ENCODE measurements at regions not wholly inside any gene's neighbourhood (a gene's known extent, or its start where the extent isn't known, plus 50 kb on each side); places are given as distances from the start of the nearest gene placed in this dataset.

DNA sequence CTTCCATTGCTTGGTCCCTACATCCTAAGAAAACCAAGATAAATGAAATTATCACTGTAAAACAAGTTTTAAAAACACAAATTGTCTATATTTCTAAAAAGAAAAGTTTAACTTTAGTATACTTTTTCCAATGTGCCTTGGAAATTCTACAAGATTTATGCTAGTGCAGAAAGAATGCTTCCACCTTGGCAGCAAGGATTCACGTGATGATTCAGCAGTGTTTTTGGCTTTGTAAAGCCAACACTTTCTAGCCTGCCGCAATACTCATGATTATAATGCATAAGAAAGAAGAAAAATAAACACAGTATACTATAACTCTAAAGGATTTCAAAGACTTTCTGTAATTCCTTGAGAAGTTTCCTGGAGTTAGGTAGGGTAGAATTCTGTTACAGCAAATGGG lies 442.7 kb downstream of the TENT5A start:
- TF ChIP-seq, protein P1, sequence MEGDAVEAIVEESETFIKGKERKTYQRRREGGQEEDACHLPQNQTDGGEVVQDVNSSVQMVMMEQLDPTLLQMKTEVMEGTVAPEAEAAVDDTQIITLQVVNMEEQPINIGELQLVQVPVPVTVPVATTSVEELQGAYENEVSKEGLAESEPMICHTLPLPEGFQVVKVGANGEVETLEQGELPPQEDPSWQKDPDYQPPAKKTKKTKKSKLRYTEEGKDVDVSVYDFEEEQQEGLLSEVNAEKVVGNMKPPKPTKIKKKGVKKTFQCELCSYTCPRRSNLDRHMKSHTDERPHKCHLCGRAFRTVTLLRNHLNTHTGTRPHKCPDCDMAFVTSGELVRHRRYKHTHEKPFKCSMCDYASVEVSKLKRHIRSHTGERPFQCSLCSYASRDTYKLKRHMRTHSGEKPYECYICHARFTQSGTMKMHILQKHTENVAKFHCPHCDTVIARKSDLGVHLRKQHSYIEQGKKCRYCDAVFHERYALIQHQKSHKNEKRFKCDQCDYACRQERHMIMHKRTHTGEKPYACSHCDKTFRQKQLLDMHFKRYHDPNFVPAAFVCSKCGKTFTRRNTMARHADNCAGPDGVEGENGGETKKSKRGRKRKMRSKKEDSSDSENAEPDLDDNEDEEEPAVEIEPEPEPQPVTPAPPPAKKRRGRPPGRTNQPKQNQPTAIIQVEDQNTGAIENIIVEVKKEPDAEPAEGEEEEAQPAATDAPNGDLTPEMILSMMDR (conservative IDR thresholded peaks at IDR 0.05): no peak
- DNase-seq (ENCODE audit: extremely low spot score, unreplicated experiment): no peak
- Mint-ChIP-seq H3K4me1 (ENCODE audit: unreplicated experiment) (peaks cover 5% of the 10 kb centered on the region), H3K9me3 (peaks cover 8% of the 10 kb centered on the region), H3K4me3 (no peak overlapping the region), H3K36me3 (no peaks in the 10 kb centered on the region), H3K27ac (no peak overlapping the region), H3K27me3 (no peaks in the 10 kb centered on the region)

DNA sequence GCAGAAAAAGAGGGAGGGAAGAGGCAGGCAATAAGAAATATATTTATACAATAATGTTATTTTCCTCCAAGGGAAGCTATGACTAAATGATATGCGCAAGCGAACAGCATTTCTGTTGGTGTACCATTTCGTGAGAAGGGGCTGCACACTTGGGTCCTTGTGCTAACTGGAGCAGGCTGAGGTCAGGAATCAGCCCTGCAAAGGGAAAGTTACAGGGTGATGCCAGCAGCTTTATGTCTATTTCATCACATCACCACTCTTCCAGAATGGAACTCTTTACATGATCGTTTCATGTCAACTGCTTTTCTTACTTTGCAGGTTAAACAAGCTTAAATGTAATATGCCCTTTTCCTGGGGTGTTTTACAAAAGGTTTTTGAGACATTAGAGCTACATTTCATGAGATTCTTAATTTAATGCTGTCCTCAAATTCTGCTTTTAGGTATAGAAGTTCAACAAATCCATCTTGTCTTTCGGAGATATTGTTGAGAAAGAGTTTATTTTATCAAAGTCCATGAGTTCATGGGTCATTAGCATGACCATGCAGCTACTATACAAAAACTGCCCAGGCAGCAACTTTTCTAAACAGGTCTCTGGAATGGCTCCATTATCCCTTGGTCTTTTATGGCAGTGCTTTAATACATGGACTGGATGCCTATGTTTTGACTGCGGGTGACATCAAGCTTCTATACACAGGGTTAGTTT lies 443.8 kb downstream of the TENT5A start:
- no peak overlapping the region for H3K27ac Mint-ChIP-seq
- H3K4me1 Mint-ChIP-seq (ENCODE audit: unreplicated experiment): peaks cover 5% of the 10 kb centered on the region
- no peaks in the 10 kb centered on the region for H3K27me3 Mint-ChIP-seq
- TF ChIP-seq, protein P1 (conservative IDR thresholded peaks at IDR 0.05): no peak
- no peaks in the 10 kb centered on the region for H3K36me3 Mint-ChIP-seq
- peaks cover 6% of the 10 kb centered on the region for H3K9me3 Mint-ChIP-seq
- DNase-seq (ENCODE audit: extremely low spot score, unreplicated experiment): no peak
- H3K4me3 Mint-ChIP-seq: no peak overlapping the region

DNA sequence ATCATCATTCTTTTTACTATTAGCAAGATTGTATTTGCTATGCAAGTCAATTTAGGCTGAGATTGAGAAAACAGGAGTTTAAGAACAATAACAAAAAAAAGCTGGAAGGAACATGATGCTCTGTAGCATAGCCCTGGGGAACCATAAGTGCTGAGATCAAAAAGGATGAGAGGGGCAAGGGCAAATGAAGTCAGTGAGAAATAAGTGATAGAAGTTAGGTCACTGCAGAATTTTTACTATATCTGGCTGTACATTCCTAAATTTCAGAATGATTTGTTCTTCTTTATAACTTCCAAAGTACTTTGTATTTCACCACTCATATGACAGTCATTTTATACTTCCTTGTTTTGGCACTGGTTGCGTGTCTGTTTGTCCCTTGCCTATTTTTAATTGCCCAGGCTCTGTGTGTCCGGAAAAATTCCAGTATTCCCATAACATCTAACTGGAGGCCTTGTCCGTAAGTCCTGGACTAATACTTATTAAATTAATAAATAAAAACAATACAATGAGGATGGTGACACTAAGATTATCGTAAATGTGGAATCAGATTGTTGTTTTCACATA lies 444.7 kb downstream of the TENT5A start:
- Mint-ChIP-seq H3K27ac (no peak overlapping the region), H3K36me3 (no peaks in the 10 kb centered on the region), H3K4me3 (no peak overlapping the region), H3K4me1 (ENCODE audit: unreplicated experiment) (peaks cover 5% of the 10 kb centered on the region), H3K27me3 (no peaks in the 10 kb centered on the region), H3K9me3 (no peaks in the 10 kb centered on the region)
- TF ChIP-seq, protein P1 (conservative IDR thresholded peaks at IDR 0.05): no peak
- no peak for DNase-seq (ENCODE audit: extremely low spot score, unreplicated experiment)

DNA sequence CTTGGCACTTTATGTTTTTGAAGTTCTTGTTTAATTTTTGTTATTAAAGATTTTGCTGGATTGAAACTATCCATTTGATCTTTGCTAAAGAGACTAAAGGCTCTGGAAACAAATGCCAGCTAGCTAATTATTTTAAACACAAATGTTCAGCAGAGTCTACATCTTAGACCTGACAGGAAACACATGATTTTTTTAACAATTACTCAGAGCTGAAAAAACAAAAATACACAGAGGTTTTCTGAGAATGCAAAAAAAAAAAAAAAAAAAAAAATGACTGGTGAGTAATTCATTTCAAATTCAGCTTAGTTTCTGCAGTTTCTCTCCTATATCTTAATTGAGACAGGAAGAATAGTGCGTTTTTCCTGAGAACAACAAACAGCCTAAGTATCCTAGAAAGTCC lies 448.0 kb downstream of the TENT5A start:
- no peaks in the 10 kb centered on the region for H3K27me3 Mint-ChIP-seq
- no peak overlapping the region for H3K4me3 Mint-ChIP-seq
- no peak for DNase-seq (ENCODE audit: extremely low spot score, unreplicated experiment)
- no peak overlapping the region for H3K27ac Mint-ChIP-seq
- H3K4me1 Mint-ChIP-seq (ENCODE audit: unreplicated experiment): peaks cover 5% of the 10 kb centered on the region
- no peaks in the 10 kb centered on the region for H3K36me3 Mint-ChIP-seq
- no peaks in the 10 kb centered on the region for H3K9me3 Mint-ChIP-seq
- TF ChIP-seq, protein P1 (conservative IDR thresholded peaks at IDR 0.05): no peak

DNA sequence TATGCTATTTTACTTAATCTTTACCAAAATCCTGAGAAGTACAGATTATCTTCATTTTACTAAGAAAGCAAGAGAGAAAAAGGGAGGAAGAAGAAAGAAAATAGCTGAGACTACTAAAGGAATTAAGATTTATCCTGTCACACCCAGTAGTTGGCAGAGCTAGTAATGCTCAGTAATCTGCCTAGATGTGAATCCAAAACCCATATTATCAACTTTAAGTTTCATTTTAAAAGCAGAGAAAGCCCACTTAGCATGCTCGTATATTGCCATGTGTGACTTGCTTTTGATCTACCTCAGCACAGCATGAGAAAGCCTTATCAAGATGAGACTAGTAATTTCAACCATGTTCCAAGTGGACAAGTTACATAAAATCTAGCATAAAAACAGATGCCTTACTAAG lies 451.5 kb downstream of the TENT5A start:
- TF ChIP-seq, protein P1 (conservative IDR thresholded peaks at IDR 0.05): no peak
- Mint-ChIP-seq H3K4me3 (no peak overlapping the region), H3K4me1 (ENCODE audit: unreplicated experiment) (no peaks in the 10 kb centered on the region), H3K27me3 (no peaks in the 10 kb centered on the region), H3K9me3 (no peaks in the 10 kb centered on the region), H3K36me3 (no peaks in the 10 kb centered on the region), H3K27ac (no peak overlapping the region)
- DNase-seq (ENCODE audit: extremely low spot score, unreplicated experiment): no peak
